Uterus (tissue), 2 donors: ENCODE measurements at regions not wholly inside any gene's neighbourhood (a gene's known extent, or its start where the extent isn't known, plus 50 kb on each side); places are given as distances from the start of the nearest gene placed in this dataset.

Source experiments
- POLR2A ChIP-seq, 2 donors: fragments of 450-650 bp; IDR thresholded peaks; one replicate each; pipeline ENCODE4 v1.6.1; 2016; ENCODE audit warnings: antibody characterized with exemption in 2 of 2, mild to moderate bottlenecking in 1 of 2, moderate library complexity in 1 of 2
- TF ChIP-seq, protein P1 (sequence below), 4 experiments: fragments of 200-600 bp in 2 of 4; fragments of 450-650 bp in 2 of 4; sonication (generic) in 2 of 4; IDR thresholded peaks; one replicate each; pipeline ENCODE4 v1.5.1; 2016 to 2019; ENCODE audit warnings: antibody characterized with exemption in 4 of 4, mild to moderate bottlenecking in 2 of 4, moderate library complexity in 1 of 4

DNA sequence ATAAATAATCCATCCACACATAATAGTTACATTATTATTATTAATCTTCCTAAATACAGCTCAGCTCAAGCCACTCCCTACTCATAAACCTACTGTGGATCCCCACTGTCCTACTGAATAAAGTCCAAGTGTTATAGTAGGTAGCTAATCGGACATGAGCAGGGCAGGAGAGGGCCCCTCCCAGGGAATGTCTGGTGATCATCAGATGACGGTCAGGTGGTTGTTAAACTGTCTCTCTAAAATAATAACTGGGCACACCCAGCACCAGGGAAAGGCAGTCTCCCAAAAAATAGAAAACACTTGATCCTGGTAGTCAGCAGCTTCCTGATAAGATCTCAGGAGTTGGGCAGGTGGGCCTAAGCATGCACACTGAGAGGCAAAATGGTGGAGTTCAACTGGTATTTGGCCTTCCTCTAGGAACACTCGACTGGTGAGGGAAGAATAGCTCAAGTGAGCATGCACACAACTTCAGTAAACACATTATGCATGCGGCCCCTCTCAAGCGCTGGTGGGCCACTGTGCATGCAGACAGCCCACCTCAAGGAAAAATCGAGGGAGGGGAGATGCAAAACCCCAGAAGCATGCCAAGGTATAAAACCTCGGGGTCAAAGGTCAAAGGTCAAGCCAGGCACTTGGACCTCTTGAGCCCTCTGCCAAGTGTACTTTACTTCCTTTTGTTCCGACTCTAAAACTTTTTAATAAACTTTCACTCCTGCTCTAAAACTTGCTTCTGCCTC is 65.0 kb downstream of the LRRC32 start:
- TF ChIP-seq, protein P1, sequence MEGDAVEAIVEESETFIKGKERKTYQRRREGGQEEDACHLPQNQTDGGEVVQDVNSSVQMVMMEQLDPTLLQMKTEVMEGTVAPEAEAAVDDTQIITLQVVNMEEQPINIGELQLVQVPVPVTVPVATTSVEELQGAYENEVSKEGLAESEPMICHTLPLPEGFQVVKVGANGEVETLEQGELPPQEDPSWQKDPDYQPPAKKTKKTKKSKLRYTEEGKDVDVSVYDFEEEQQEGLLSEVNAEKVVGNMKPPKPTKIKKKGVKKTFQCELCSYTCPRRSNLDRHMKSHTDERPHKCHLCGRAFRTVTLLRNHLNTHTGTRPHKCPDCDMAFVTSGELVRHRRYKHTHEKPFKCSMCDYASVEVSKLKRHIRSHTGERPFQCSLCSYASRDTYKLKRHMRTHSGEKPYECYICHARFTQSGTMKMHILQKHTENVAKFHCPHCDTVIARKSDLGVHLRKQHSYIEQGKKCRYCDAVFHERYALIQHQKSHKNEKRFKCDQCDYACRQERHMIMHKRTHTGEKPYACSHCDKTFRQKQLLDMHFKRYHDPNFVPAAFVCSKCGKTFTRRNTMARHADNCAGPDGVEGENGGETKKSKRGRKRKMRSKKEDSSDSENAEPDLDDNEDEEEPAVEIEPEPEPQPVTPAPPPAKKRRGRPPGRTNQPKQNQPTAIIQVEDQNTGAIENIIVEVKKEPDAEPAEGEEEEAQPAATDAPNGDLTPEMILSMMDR (IDR thresholded peaks at IDR 0.05) = no peak
- TF ChIP-seq POLR2A (IDR thresholded peaks at IDR 0.05) = no peak
